AG04449 (cell line): ENCODE measurements at regions not wholly inside any gene's neighbourhood (a gene's known extent, or its start where the extent isn't known, plus 50 kb on each side); places are given as distances from the start of the nearest gene placed in this dataset.

Source experiments
- CTCF ChIA-PET: fragments of 350-600 bp; formaldehyde crosslinking; extraction: SDS; loops from one replicate; lab custom pipeline; 2021; ENCODE audit warnings: antibody characterized with exemption; lab: Yijun Ruan, JAX
- POLR2A ChIA-PET: fragments of 400-600, 350-600 bp; formaldehyde crosslinking; extraction: SDS; loops from one replicate; lab custom pipeline; 2020; ENCODE audit warnings: antibody characterized with exemption, inconsistent platforms; lab: Yijun Ruan, JAX
- DNase-seq: peaks from one replicate; pipeline ENCODE4 v3.0.0-alpha.2; 2010; ENCODE audit warnings: low read depth, low spot score
- H3K4me3 ChIP-seq: 2 replicates; pipeline ENCODE4 v1.5.1; 2011; ENCODE audit warnings: low read depth, mild to moderate bottlenecking, control low read depth, low read length
- TF ChIP-seq, protein P1 (sequence below): IDR thresholded peaks from one replicate; pipeline ENCODE4 v1.5.1; 2011; ENCODE audit warnings: mild to moderate bottlenecking, moderate library complexity, low read length, control low read depth, inconsistent platforms; ENCODE audit not compliant: insufficient read depth; ENCODE audit errors: missing control alignments

DNA sequence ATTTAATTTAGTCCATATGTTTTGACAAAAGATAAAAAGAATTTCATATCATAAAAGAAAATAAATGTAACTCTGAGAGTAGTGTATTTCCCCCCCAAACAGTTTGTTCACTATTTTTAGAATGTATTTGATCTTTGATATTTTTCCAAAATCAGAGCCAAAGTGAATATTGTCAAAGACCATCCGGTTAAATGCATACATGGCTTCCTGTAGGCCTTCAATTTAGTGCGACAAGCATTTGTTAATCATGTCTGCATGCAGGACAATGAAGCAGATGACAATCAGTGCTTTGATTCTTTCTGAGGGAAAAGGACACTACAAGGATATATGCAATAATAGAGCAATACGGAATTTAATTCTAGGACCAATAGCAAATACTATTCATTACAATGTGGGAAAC, 79.8 kb downstream of the ACTBL2 start:
- no peak overlapping the region for H3K4me3 ChIP-seq
- DNase-seq = no peak
- POLR2A ChIA-PET = no interaction called here
- TF ChIP-seq, protein P1, sequence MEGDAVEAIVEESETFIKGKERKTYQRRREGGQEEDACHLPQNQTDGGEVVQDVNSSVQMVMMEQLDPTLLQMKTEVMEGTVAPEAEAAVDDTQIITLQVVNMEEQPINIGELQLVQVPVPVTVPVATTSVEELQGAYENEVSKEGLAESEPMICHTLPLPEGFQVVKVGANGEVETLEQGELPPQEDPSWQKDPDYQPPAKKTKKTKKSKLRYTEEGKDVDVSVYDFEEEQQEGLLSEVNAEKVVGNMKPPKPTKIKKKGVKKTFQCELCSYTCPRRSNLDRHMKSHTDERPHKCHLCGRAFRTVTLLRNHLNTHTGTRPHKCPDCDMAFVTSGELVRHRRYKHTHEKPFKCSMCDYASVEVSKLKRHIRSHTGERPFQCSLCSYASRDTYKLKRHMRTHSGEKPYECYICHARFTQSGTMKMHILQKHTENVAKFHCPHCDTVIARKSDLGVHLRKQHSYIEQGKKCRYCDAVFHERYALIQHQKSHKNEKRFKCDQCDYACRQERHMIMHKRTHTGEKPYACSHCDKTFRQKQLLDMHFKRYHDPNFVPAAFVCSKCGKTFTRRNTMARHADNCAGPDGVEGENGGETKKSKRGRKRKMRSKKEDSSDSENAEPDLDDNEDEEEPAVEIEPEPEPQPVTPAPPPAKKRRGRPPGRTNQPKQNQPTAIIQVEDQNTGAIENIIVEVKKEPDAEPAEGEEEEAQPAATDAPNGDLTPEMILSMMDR = no peak
- CTCF ChIA-PET = interaction anchor here (0.7 kb wide), 1 partner anchor 19 kb away, joined by 3 read pairs; no protein-coding TSS in a partner anchor

GRCh38 chr5:57402348-57402747, 80.3 kb downstream of the ACTBL2 start:
- H3K4me3 ChIP-seq = no peak overlapping the region
- TF ChIP-seq, protein P1 = no peak
- ChIA-PET POLR2A (no interaction called here), CTCF (no interaction called here)
- DNase-seq = no peak

- TF ChIP-seq, protein P1 = no peak
Observed at GRCh38 chr5:57398413-57399093, 84.1 kb downstream of the ACTBL2 start.

GRCh38 chr5:57396701-57397100, 85.9 kb downstream of the ACTBL2 start:
- TF ChIP-seq, protein P1 = no peak
- no peak overlapping the region for H3K4me3 ChIP-seq
- ChIA-PET POLR2A (no interaction called here), CTCF (no interaction called here)
- DNase-seq = no peak

More at GRCh38 chr5:57398413-57399093, 84.1 kb downstream of the ACTBL2 start:
- H3K4me3 ChIP-seq = no peak overlapping the region
- no peak for DNase-seq
- POLR2A ChIA-PET = no interaction called here
- CTCF ChIA-PET = no interaction called here

DNA sequence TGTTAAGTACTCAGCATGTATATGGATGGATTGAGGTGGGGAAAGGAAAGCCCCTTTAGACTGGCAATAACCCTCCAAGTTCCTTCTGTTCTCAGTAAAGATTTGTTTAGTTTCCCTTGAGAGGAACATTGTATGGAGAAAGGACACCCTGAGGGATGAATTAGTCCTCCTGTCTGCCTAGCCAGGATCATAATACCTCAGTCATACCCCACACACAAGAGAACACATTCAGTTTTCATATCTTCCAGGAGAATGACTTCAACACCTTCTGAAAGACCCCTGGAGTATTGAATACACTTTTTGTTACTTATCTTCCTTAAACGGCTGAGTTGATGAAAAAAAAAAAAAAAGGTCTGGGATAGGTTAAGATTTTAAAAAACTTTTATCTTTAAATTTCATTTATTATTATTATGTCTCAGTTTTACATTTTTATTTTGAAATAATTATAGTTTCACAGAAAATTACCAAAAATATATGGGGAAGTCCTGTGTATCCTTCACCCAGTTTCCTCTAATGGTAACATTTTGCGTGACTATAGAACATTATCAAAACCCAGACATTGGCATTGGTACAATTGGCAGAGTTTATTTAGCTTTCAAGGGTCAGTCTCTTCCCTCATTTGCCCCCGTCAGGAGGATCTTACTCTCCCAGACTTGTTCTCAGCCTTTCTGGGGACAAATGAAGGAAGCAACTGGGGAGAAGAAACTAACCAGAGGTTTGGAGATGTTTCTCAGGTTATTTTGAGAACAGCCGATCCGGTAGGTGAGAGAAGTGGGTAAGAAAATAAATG, 88.0 kb downstream of the ACTBL2 start:
- ChIA-PET POLR2A (no interaction called here), CTCF (no interaction called here)
- no peak overlapping the region for H3K4me3 ChIP-seq
- no peak for DNase-seq
- TF ChIP-seq, protein P1 = no peak

GRCh38 chr5:57386958-57387357, 95.7 kb downstream of the ACTBL2 start:
- ChIA-PET POLR2A (no interaction called here), CTCF (no interaction called here)
- DNase-seq = no peak
- TF ChIP-seq, protein P1 = no peak
- H3K4me3 ChIP-seq = no peak overlapping the region
